Gastroesophageal sphincter (tissue), 4 donors: ENCODE measurements at regions not wholly inside any gene's neighbourhood (a gene's known extent, or its start where the extent isn't known, plus 50 kb on each side); places are given as distances from the start of the nearest gene placed in this dataset.

ENCODE experiments used
- ATAC-seq: fragments of 150-250 bp; one replicate; pipeline ENCODE4 v1.9.1; 2016; ENCODE audit warnings: mild to moderate bottlenecking, moderate library complexity
- H3K27ac ChIP-seq, 4 donors: fragments of 200-600 bp; sonication (generic) in 3 of 4; 1 replicate in 3 of 4; 2 replicates in 1 of 4; pipeline ENCODE4 v1.5.1; 2016 to 2019
- H3K27me3 ChIP-seq: fragments of 200-600 bp; sonication (generic); one replicate; pipeline ENCODE4 v1.5.1; 2019
- H3K36me3 ChIP-seq, 2 donors: fragments of 200-600 bp; sonication (generic); one replicate each; pipeline ENCODE4 v1.5.1; 2019; ENCODE audit warnings: control low read depth in 1 of 2
- H3K4me1 ChIP-seq, 3 donors: fragments of 200-600 bp; sonication (generic); 1 replicate in 2 of 3; 2 replicates in 1 of 3; pipeline ENCODE4 v1.5.1; 2016 to 2019; ENCODE audit warnings: control low read depth in 2 of 3
- H3K4me3 ChIP-seq, 2 donors: fragments of 200-600 bp; sonication (generic); one replicate each; pipeline ENCODE4 v1.5.1; 2019; ENCODE audit warnings: mild to moderate bottlenecking in 1 of 2, moderate library complexity in 1 of 2
- H3K9me3 ChIP-seq, 3 donors: fragments of 200-600 bp; sonication (generic); one replicate each; pipeline ENCODE4 v1.5.1; 2017 to 2019; ENCODE audit warnings: control low read depth in 2 of 3
- EP300 ChIP-seq: sonication (generic); formaldehyde crosslinking; IDR thresholded peaks from one replicate; pipeline ENCODE4 v1.6.1; 2017; ENCODE audit warnings: antibody characterized with exemption, mild to moderate bottlenecking
- POLR2A ChIP-seq, 2 donors: fragments of 450-650 bp; IDR thresholded peaks; one replicate each; pipeline ENCODE4 v1.6.1; 2017; ENCODE audit warnings: antibody characterized with exemption in 2 of 2, mild to moderate bottlenecking in 2 of 2, moderate library complexity in 1 of 2
- POLR2AphosphoS5 ChIP-seq: sonication (generic); formaldehyde crosslinking; IDR thresholded peaks from one replicate; pipeline ENCODE4 v1.6.1; 2017; ENCODE audit warnings: antibody characterized with exemption
- WGBS, 2 donors: methylation state at CpG; one replicate each; pipeline ENCODE4 v1.1.5; 2018; ENCODE audit warnings: low coverage in 1 of 2; 5-methylcytosine and 5-hydroxymethylcytosine counted together
- TF ChIP-seq, protein P1 (sequence below), 4 experiments: fragments of 200-600 bp in 2 of 4; fragments of 450-650 bp in 2 of 4; sonication (generic) in 1 of 4; IDR thresholded peaks; one replicate each; pipeline ENCODE4 v1.5.1; 2017 to 2019; ENCODE audit warnings: antibody characterized with exemption in 4 of 4, mild to moderate bottlenecking in 2 of 4, moderate library complexity in 2 of 4

- Histone ChIP-seq H3K9me3 (no peaks in the 10 kb centered on the region), H3K27me3 (no peaks in the 10 kb centered on the region), H3K36me3 (no peaks in the 10 kb centered on the region), H3K27ac (no peak overlapping the region), H3K4me3 (no peak overlapping the region), H3K4me1 (no peaks in the 10 kb centered on the region)
- 18 to 40% methylated on average over 3 of the region's 3 CpGs for WGBS, 2 donors
- no peak for ATAC-seq
- TF ChIP-seq, protein P1, sequence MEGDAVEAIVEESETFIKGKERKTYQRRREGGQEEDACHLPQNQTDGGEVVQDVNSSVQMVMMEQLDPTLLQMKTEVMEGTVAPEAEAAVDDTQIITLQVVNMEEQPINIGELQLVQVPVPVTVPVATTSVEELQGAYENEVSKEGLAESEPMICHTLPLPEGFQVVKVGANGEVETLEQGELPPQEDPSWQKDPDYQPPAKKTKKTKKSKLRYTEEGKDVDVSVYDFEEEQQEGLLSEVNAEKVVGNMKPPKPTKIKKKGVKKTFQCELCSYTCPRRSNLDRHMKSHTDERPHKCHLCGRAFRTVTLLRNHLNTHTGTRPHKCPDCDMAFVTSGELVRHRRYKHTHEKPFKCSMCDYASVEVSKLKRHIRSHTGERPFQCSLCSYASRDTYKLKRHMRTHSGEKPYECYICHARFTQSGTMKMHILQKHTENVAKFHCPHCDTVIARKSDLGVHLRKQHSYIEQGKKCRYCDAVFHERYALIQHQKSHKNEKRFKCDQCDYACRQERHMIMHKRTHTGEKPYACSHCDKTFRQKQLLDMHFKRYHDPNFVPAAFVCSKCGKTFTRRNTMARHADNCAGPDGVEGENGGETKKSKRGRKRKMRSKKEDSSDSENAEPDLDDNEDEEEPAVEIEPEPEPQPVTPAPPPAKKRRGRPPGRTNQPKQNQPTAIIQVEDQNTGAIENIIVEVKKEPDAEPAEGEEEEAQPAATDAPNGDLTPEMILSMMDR (IDR thresholded peaks at IDR 0.05), result no peak
- no peak for TF ChIP-seq POLR2AphosphoS5
- no peak for TF ChIP-seq EP300
- no peak for TF ChIP-seq POLR2A (IDR thresholded peaks at IDR 0.05)
Measured at GRCh38 chr2:84283506-84283905, 175.6 kb downstream of the SUCLG1 start.

- Histone ChIP-seq H3K4me3 (no peak overlapping the region), H3K27me3 (no peaks in the 10 kb centered on the region), H3K4me1 (no peaks in the 10 kb centered on the region), H3K27ac (no peak overlapping the region), H3K9me3 (no peaks in the 10 kb centered on the region), H3K36me3 (no peaks in the 10 kb centered on the region)
- TF ChIP-seq POLR2AphosphoS5 (no peak), EP300 (no peak), POLR2A (IDR thresholded peaks at IDR 0.05) (no peak)
- TF ChIP-seq, protein P1 (IDR thresholded peaks at IDR 0.05), result no peak
- ATAC-seq, result no peak
- 87 to 100% methylated on average over 1 to 3 of the region's 3 CpGs for WGBS, 2 donors
Measured at GRCh38 chr2:84281510-84281909, 177.6 kb downstream of the SUCLG1 start.

DNA sequence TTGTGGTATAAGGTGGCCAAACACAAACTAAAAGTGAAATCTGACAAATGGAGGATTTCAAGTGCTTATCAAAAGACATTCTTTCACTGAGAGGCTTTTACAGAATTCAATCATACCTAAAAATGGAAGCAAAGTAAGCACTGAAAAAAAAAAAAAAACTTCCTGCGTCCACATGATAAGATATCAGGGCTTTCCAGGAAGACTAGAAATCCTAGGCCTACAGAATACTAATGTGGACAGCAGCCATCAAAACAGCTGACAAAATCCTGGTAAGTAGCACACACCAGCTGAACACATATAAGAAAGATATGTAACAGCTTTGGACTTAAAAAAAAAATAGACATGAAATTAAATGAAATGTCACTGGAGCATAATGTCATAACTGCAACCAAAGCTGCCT lies 178.2 kb downstream of the SUCLG1 start:
- no peak for ATAC-seq
- no peaks in the 10 kb centered on the region for H3K36me3 ChIP-seq
- 50% methylated on average over 1 of the region's 1 CpG; no CpG with 5 or more reads in 1 of the 2 donors for WGBS, 2 donors
- H3K4me1 ChIP-seq, result no peaks in the 10 kb centered on the region
- H3K4me3 ChIP-seq, result no peak overlapping the region
- H3K27me3 ChIP-seq, result no peaks in the 10 kb centered on the region
- no peaks in the 10 kb centered on the region for H3K9me3 ChIP-seq
- no peak for TF ChIP-seq EP300
- TF ChIP-seq, protein P1 (IDR thresholded peaks at IDR 0.05), result no peak
- TF ChIP-seq POLR2A (IDR thresholded peaks at IDR 0.05), result no peak
- TF ChIP-seq POLR2AphosphoS5, result no peak
- H3K27ac ChIP-seq, result no peak overlapping the region

- TF ChIP-seq, protein P1 (IDR thresholded peaks at IDR 0.05), result no peak
- TF ChIP-seq POLR2A (IDR thresholded peaks at IDR 0.05), result no peak
- no peak for TF ChIP-seq POLR2AphosphoS5
- no peak for TF ChIP-seq EP300
- Histone ChIP-seq H3K9me3 (no peaks in the 10 kb centered on the region), H3K27me3 (no peaks in the 10 kb centered on the region), H3K27ac (no peak overlapping the region), H3K4me3 (no peak overlapping the region), H3K36me3 (no peaks in the 10 kb centered on the region), H3K4me1 (no peaks in the 10 kb centered on the region)
- no peak for ATAC-seq
- 56 to 81% methylated on average over 2 of the region's 2 CpGs for WGBS, 2 donors
Measured at GRCh38 chr2:84278386-84278785, 180.7 kb downstream of the SUCLG1 start.

- no peaks in the 10 kb centered on the region for H3K36me3 ChIP-seq
- H3K4me3 ChIP-seq, result no peak overlapping the region
- H3K27me3 ChIP-seq, result no peaks in the 10 kb centered on the region
- TF ChIP-seq EP300, result no peak
- no peak for TF ChIP-seq POLR2AphosphoS5
- TF ChIP-seq, protein P1 (IDR thresholded peaks at IDR 0.05), result no peak
- no peak for TF ChIP-seq POLR2A (IDR thresholded peaks at IDR 0.05)
- H3K27ac ChIP-seq, result no peak overlapping the region
- H3K9me3 ChIP-seq, result no peaks in the 10 kb centered on the region
- no peak for ATAC-seq
- H3K4me1 ChIP-seq, result no peaks in the 10 kb centered on the region
Measured at GRCh38 chr2:84276590-84277255, 182.4 kb downstream of the SUCLG1 start.
